Spleen (tissue), 11 donors: ENCODE measurements at regions not wholly inside any gene's neighbourhood (a gene's known extent, or its start where the extent isn't known, plus 50 kb on each side); places are given as distances from the start of the nearest gene placed in this dataset.

Experiments used
- DNase-seq: peaks from one replicate; pipeline ENCODE4 v3.0.0-alpha.2; 2020
- H3K27ac ChIP-seq, 8 donors: fragments of 200-600 bp; sonication (generic) in 7 of 8; 1 replicate in 4 of 8; 2 replicates in 4 of 8; pipeline versions ENCODE4 v1.5.0 to v1.8.0; 2016 to 2021; ENCODE audit warnings: inconsistent platforms in 4 of 8, mild to moderate bottlenecking in 4 of 8, moderate library complexity in 1 of 8
- H3K27me3 ChIP-seq, 7 donors: fragments of 200-600 bp; sonication (generic) in 6 of 7; replicated peaks in 1 of 7; 1 replicate in 4 of 7; 2 replicates in 3 of 7; pipeline versions ENCODE4 v1.5.0 to v1.8.0; 2016 to 2021; ENCODE audit warnings: inconsistent platforms in 3 of 7, mild to moderate bottlenecking in 1 of 7
- H3K36me3 ChIP-seq, 6 donors: fragments of 200-600 bp; sonication (generic) in 5 of 6; 1 replicate in 4 of 6; 2 replicates in 2 of 6; pipeline versions ENCODE4 v1.5.0 to v1.8.0; 2016 to 2021; ENCODE audit warnings: inconsistent platforms in 2 of 6
- H3K4me1 ChIP-seq, 6 donors: fragments of 200-600 bp; sonication (generic) in 5 of 6; 1 replicate in 3 of 6; 2 replicates in 3 of 6; pipeline versions ENCODE4 v1.5.0 to v1.8.0; 2016 to 2021; ENCODE audit warnings: inconsistent platforms in 3 of 6
- H3K4me3 ChIP-seq, 8 donors: fragments of 200-600 bp; sonication (generic) in 7 of 8; 1 replicate in 4 of 8; 2 replicates in 4 of 8; pipeline versions ENCODE4 v1.5.0 to v1.8.0; 2016 to 2021; ENCODE audit warnings: inconsistent platforms in 4 of 8, mild to moderate bottlenecking in 4 of 8, moderate library complexity in 2 of 8
- H3K9me3 ChIP-seq, 8 donors: fragments of 200-600 bp; sonication (generic) in 7 of 8; 1 replicate in 4 of 8; 2 replicates in 4 of 8; pipeline versions ENCODE4 v1.5.0 to v1.8.0; 2016 to 2021; ENCODE audit warnings: inconsistent platforms in 4 of 8
- CTCF ChIP-seq, 11 experiments: fragments of 200-600 bp in 7 of 11; fragments of 450-650 bp in 4 of 11; sonication (generic) in 4 of 11; IDR thresholded peaks in 8 of 11; conservative IDR thresholded peaks in 3 of 11; 1 replicate in 7 of 11; 2 replicates in 4 of 11; pipeline versions ENCODE4 v1.4.0 to v1.8.0; 2016 to 2021; ENCODE audit warnings: antibody characterized with exemption in 11 of 11, inconsistent platforms in 4 of 11, mild to moderate bottlenecking in 1 of 11
- POLR2A ChIP-seq, 3 donors: fragments of 450-650 bp; IDR thresholded peaks; one replicate each; pipeline ENCODE4 v1.5.1; 2017; ENCODE audit warnings: antibody characterized with exemption in 3 of 3, mild to moderate bottlenecking in 1 of 3
- POLR2AphosphoS5 ChIP-seq, 3 donors: sonication (generic); formaldehyde crosslinking; IDR thresholded peaks; one replicate each; pipeline ENCODE4 v1.5.1; 2017; ENCODE audit warnings: antibody characterized with exemption in 3 of 3
- WGBS, 5 donors: extraction: QIAGEN DNeasy Blood & Tissue Kit in 3 of 5; methylation state at CpG; one replicate each; pipeline versions ENCODE4 v1.1.5 to v1.1.7; 2013 to 2018; 5-methylcytosine and 5-hydroxymethylcytosine counted together
- intact Hi-C: fragments of 100-400 bp; cut with DNase I; formaldehyde crosslinking; loops from one replicate; pipeline ENCODE4 v1.15.0; 2023; ENCODE audit warnings: low total_unique reads
- donor health status: healthy with polysubstance abuse.
- donor health status: DM: no; HTN: no; CAD: no; lungs with moderate emphysema.
- donor health status: DM: no; HTN: no; CAD: no.
- donor health status: Bipolar disorder and iron deficiency.
- donor health status: healthy.
- donor health status: DM: no; HTN: no; CAD: no.
- donor health status: DM: yes; HTN: yes; CAD: no.

GRCh38 chr15:29891096-29891457, 68.8 kb upstream of the TJP1 start:
- Histone ChIP-seq H3K4me1 (no peaks in the 10 kb centered on the region), H3K27me3 (peaks cover 0 to 5% (median 0%) of the 10 kb centered on the region in 7 donors), H3K4me3 (no peak overlapping the region), H3K9me3 (peaks cover 0 to 3% (median 0%) of the 10 kb centered on the region in 8 donors), H3K27ac (no peak overlapping the region), H3K36me3 (no peaks in the 10 kb centered on the region)
- no peak for DNase-seq
- 80 to 95% (median 87%) methylated on average over 2 of the region's 2 CpGs for WGBS, 5 donors
- intact Hi-C loops = no loop called here
- no peak for TF ChIP-seq POLR2AphosphoS5 (IDR thresholded peaks at IDR 0.05)
- no peak for TF ChIP-seq POLR2A (IDR thresholded peaks at IDR 0.05)
- no peak for TF ChIP-seq CTCF (IDR thresholded peaks at IDR 0.05 in 8 of 11, conservative IDR thresholded peaks at IDR 0.05 in 3 of 11)

- Histone ChIP-seq H3K9me3 (no peaks in the 10 kb centered on the region), H3K36me3 (no peaks in the 10 kb centered on the region), H3K27ac (no peak overlapping the region), H3K4me3 (no peak overlapping the region), H3K4me1 (no peaks in the 10 kb centered on the region), H3K27me3 (peaks cover 0 to 5% (median 0%) of the 10 kb centered on the region in 7 donors)
- WGBS, 5 donors = 75 to 85% (median 82%) methylated on average over 6 of the region's 6 CpGs
- no peak for DNase-seq
- intact Hi-C loops = no loop called here
- no peak for TF ChIP-seq POLR2A (IDR thresholded peaks at IDR 0.05)
- TF ChIP-seq POLR2AphosphoS5 (IDR thresholded peaks at IDR 0.05) = no peak
- TF ChIP-seq CTCF (IDR thresholded peaks at IDR 0.05 in 8 of 11, conservative IDR thresholded peaks at IDR 0.05 in 3 of 11) = no peak
Measured at GRCh38 chr15:29890336-29891095, 68.2 kb upstream of the TJP1 start.

- H3K36me3 ChIP-seq = no peaks in the 10 kb centered on the region
- no peak overlapping the region for H3K27ac ChIP-seq
- intact Hi-C loops = no loop called here
- no peak overlapping the region for H3K4me3 ChIP-seq
- no peaks in the 10 kb centered on the region for H3K9me3 ChIP-seq
- no peaks in the 10 kb centered on the region for H3K4me1 ChIP-seq
- whole genome bisulfite sequencing, 5 donors = 44 to 58% (median 51%) methylated on average over 11 of the region's 11 CpGs
- DNase-seq = no peak
- TF ChIP-seq POLR2AphosphoS5 (IDR thresholded peaks at IDR 0.05) = no peak
- H3K27me3 ChIP-seq = peaks cover 0 to 12% (median 0%) of the 10 kb centered on the region in 7 donors
Measured at GRCh38 chr15:29889542-29890329, 67.5 kb upstream of the TJP1 start.

GRCh38 chr15:29888646-29889045, 66.4 kb upstream of the TJP1 start:
- TF ChIP-seq POLR2A (IDR thresholded peaks at IDR 0.05) (no peak), POLR2AphosphoS5 (IDR thresholded peaks at IDR 0.05) (no peak), CTCF (IDR thresholded peaks at IDR 0.05 in 8 of 11, conservative IDR thresholded peaks at IDR 0.05 in 3 of 11) (no peak)

More at GRCh38 chr15:29888646-29889045, 66.4 kb upstream of the TJP1 start:
- Histone ChIP-seq H3K4me3 (no peak overlapping the region), H3K27ac (no peak overlapping the region), H3K27me3 (peaks cover 0 to 15% (median 0%) of the 10 kb centered on the region in 7 donors), H3K9me3 (no peaks in the 10 kb centered on the region), H3K36me3 (no peaks in the 10 kb centered on the region), H3K4me1 (no peaks in the 10 kb centered on the region)
- no peak for DNase-seq
- WGBS, 5 donors = 69 to 78% (median 75%) methylated on average over 5 of the region's 5 CpGs
- intact Hi-C loops = no loop called here
